Loucy (cell line): ENCODE measurements at regions not wholly inside any gene's neighbourhood (a gene's known extent, or its start where the extent isn't known, plus 50 kb on each side); places are given as distances from the start of the nearest gene placed in this dataset.

Source experiments
- H2AFZ ChIP-seq: fragments of 200-600 bp; sonication (generic); 2 replicates; pipeline ENCODE4 v1.6.0; 2016; ENCODE audit warnings: antibody characterized with exemption, mild to moderate bottlenecking, low read length, moderate library complexity
- H3F3A ChIP-seq: fragments of 200-600 bp; 2 replicates; pipeline ENCODE4 v1.6.0; 2016; ENCODE audit warnings: antibody characterized with exemption, low read depth, mild to moderate bottlenecking
- H3K27me3 ChIP-seq: fragments of 200-600 bp; sonication (generic); 2 replicates; pipeline ENCODE4 v1.6.1; 2014; ENCODE audit warnings: low read length, mild to moderate bottlenecking; ENCODE audit not compliant: insufficient read depth, poor library complexity, severe bottlenecking
- H3K36me3 ChIP-seq: fragments of 200-600 bp; sonication (generic); 2 replicates; pipeline ENCODE4 v1.6.1; 2016; ENCODE audit warnings: low read length; ENCODE audit not compliant: insufficient read depth
- H3K4me1 ChIP-seq: fragments of 200-600 bp; sonication (generic); 2 replicates; pipeline ENCODE4 v1.5.1; 2014; ENCODE audit warnings: low read length, mild to moderate bottlenecking; ENCODE audit not compliant: insufficient read depth, poor library complexity, severe bottlenecking
- H3K4me2 ChIP-seq: fragments of 200-600 bp; sonication (generic); 2 replicates; pipeline ENCODE4 v1.6.0; 2014; ENCODE audit warnings: antibody characterized with exemption, low read length, low read depth, mild to moderate bottlenecking; ENCODE audit not compliant: poor library complexity, severe bottlenecking
- H3K4me3 ChIP-seq: fragments of 200-600 bp; sonication (generic); 2 replicates; pipeline ENCODE4 v1.5.1; 2014; ENCODE audit warnings: low read length, mild to moderate bottlenecking, mixed read lengths; ENCODE audit not compliant: poor library complexity, severe bottlenecking
- H3K79me2 ChIP-seq: fragments of 200-600 bp; sonication (generic); 2 replicates; pipeline ENCODE4 v1.6.1; 2014; ENCODE audit warnings: low read length; ENCODE audit not compliant: insufficient read depth
- H3K9ac ChIP-seq: fragments of 200-600 bp; sonication (generic); 2 replicates; pipeline ENCODE4 v1.6.0; 2014; ENCODE audit warnings: mild to moderate bottlenecking, low read depth, low read length, moderate library complexity; ENCODE audit not compliant: poor library complexity, severe bottlenecking
- H3K9me2 ChIP-seq: fragments of 200-600 bp; sonication (generic); replicated peaks from 2 replicates; pipeline ENCODE4 v1.6.1; 2016; ENCODE audit warnings: low read depth, low read length, mixed read lengths
- H3K9me3 ChIP-seq: fragments of 200-600 bp; sonication (generic); 2 replicates; pipeline ENCODE4 v1.6.1; 2014; ENCODE audit warnings: mild to moderate bottlenecking, antibody characterized with exemption, low read length, low read depth; ENCODE audit not compliant: insufficient read depth
- H4K20me1 ChIP-seq: fragments of 200-600 bp; sonication (generic); 2 replicates; pipeline ENCODE4 v1.6.0; 2014; ENCODE audit warnings: antibody characterized with exemption, low read length, mild to moderate bottlenecking; ENCODE audit not compliant: insufficient read depth, poor library complexity, severe bottlenecking
- CTCF ChIP-seq: fragments of 200-600 bp; sonication (generic); conservative IDR thresholded peaks from 2 replicates; pipeline ENCODE4 v1.5.1; 2014; ENCODE audit warnings: mild to moderate bottlenecking, antibody characterized with exemption, low read length
- EZH2phosphoT487 ChIP-seq: fragments of 200-600 bp; IDR thresholded peaks from 2 replicates; pipeline ENCODE4 v1.6.1; 2018; ENCODE audit warnings: antibody characterized with exemption, mild to moderate bottlenecking, moderate library complexity, borderline replicate concordance

GRCh38 chr11:76282811-76283595 lies 76.7 kb upstream of the WNT11 start:
- H3K79me2 ChIP-seq = no peaks in the 10 kb centered on the region
- peaks cover 12% of the 10 kb centered on the region for H3K4me1 ChIP-seq
- H3F3A ChIP-seq = no peaks in the 10 kb centered on the region
- no peaks in the 10 kb centered on the region for H3K9me3 ChIP-seq
- H3K4me2 ChIP-seq = no peak overlapping the region
- 0 out of 2 replicates have a peak overlapping the region, but pooled peaks have one; percentile 19 for H2AFZ ChIP-seq
- H3K4me3 ChIP-seq = no peak overlapping the region
- no peak overlapping the region for H3K9ac ChIP-seq
- no peaks in the 10 kb centered on the region for H4K20me1 ChIP-seq
- no peak for TF ChIP-seq CTCF
- no peak for TF ChIP-seq EZH2phosphoT487
- H3K36me3 ChIP-seq = no peaks in the 10 kb centered on the region
- no peaks in the 10 kb centered on the region for H3K9me2 ChIP-seq
- H3K27me3 ChIP-seq = no peaks in the 10 kb centered on the region

GRCh38 chr11:76282172-76282571 lies 75.9 kb upstream of the WNT11 start:
- Histone ChIP-seq H3K9me3 (no peaks in the 10 kb centered on the region), H3K9ac (no peak overlapping the region), H3K36me3 (no peaks in the 10 kb centered on the region), H3K4me3 (no peak overlapping the region), H3K4me2 (no peak overlapping the region), H3K4me1 (peaks cover 4% of the 10 kb centered on the region), H4K20me1 (no peaks in the 10 kb centered on the region), H3F3A (no peaks in the 10 kb centered on the region), H2AFZ (no peak overlapping the region), H3K27me3 (no peaks in the 10 kb centered on the region), H3K79me2 (no peaks in the 10 kb centered on the region), H3K9me2 (no peaks in the 10 kb centered on the region)
- no peak for TF ChIP-seq EZH2phosphoT487

- no peaks in the 10 kb centered on the region for H3K9me2 ChIP-seq
- no peaks in the 10 kb centered on the region for H3K36me3 ChIP-seq
- no peaks in the 10 kb centered on the region for H4K20me1 ChIP-seq
- no peak overlapping the region for H3K4me3 ChIP-seq
- TF ChIP-seq CTCF = no peak
- no peak for TF ChIP-seq EZH2phosphoT487
- H2AFZ ChIP-seq = no peak overlapping the region
- H3K27me3 ChIP-seq = no peaks in the 10 kb centered on the region
- H3K4me1 ChIP-seq = no peaks in the 10 kb centered on the region
- no peaks in the 10 kb centered on the region for H3F3A ChIP-seq
- H3K9me3 ChIP-seq = no peaks in the 10 kb centered on the region
- no peak overlapping the region for H3K9ac ChIP-seq
- H3K4me2 ChIP-seq = no peak overlapping the region
- H3K79me2 ChIP-seq = no peaks in the 10 kb centered on the region
Measured at GRCh38 chr11:76281558-76281906, 75.2 kb upstream of the WNT11 start.
